Spleen (tissue), 7 donors: ENCODE measurements at regions not wholly inside any gene's neighbourhood (a gene's known extent, or its start where the extent isn't known, plus 50 kb on each side); places are given as distances from the start of the nearest gene placed in this dataset.

Source experiments
- CTCF ChIP-seq, 11 experiments: fragments of 200-600 bp in 7 of 11; fragments of 450-650 bp in 4 of 11; sonication (generic) in 4 of 11; IDR thresholded peaks in 8 of 11; conservative IDR thresholded peaks in 3 of 11; 1 replicate in 7 of 11; 2 replicates in 4 of 11; pipeline versions ENCODE4 v1.4.0 to v1.8.0; 2016 to 2021; ENCODE audit warnings: antibody characterized with exemption in 11 of 11, inconsistent platforms in 4 of 11, mild to moderate bottlenecking in 1 of 11
- POLR2A ChIP-seq, 3 donors: fragments of 450-650 bp; IDR thresholded peaks; one replicate each; pipeline ENCODE4 v1.5.1; 2017; ENCODE audit warnings: antibody characterized with exemption in 3 of 3, mild to moderate bottlenecking in 1 of 3
- POLR2AphosphoS5 ChIP-seq, 3 donors: sonication (generic); formaldehyde crosslinking; IDR thresholded peaks; one replicate each; pipeline ENCODE4 v1.5.1; 2017; ENCODE audit warnings: antibody characterized with exemption in 3 of 3
- donor health status: DM: no; HTN: no; CAD: no; lungs with moderate emphysema.
- donor health status: DM: no; HTN: no; CAD: no.
- donor health status: DM: no; HTN: no; CAD: no.

GRCh38 chr18:25621144-25621543 lies 269.2 kb upstream of the ZNF521 start:
- TF ChIP-seq CTCF (IDR thresholded peaks at IDR 0.05 in 8 of 11, conservative IDR thresholded peaks at IDR 0.05 in 3 of 11) = no peak
- TF ChIP-seq POLR2A (IDR thresholded peaks at IDR 0.05) = no peak
- no peak for TF ChIP-seq POLR2AphosphoS5 (IDR thresholded peaks at IDR 0.05)
